ENCODE measurements at regions not wholly inside any gene's neighbourhood (a gene's known extent, or its start where the extent isn't known, plus 50 kb on each side); places are given as distances from the start of the nearest gene placed in this dataset.

DNA sequence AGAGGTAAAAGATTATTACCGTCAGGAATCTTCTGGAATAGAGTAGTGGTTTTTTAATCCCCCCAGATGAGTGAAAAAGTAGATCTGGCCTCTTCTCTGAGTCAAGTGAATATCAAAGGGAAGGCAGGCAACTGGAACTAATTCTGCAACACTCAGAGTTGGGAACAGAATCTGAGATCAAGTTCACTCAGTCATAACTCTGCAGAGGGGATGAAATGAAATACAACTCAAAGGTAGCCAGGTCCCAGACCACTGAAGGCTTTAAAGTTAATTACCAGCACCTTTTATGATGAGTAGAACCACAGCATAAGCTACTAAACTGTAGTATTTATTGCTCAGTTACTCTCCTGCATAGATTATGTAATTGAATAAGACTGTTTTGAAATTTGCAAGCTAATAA, 455.6 kb upstream of the AKR1E2 start:
- H3K4me2 ChIP-seq, result no peak overlapping the region
- H3K79me2 ChIP-seq, result no peaks in the 10 kb centered on the region
- H3K27me3 ChIP-seq, result no peaks in the 10 kb centered on the region
- H3K9me2 ChIP-seq (replicated peaks; ENCODE audit: insufficient read depth), result no peaks in the 10 kb centered on the region
- H3K36me3 ChIP-seq (replicated peaks; ENCODE audit: insufficient read depth, low read depth), result no peaks in the 10 kb centered on the region
- no peak overlapping the region for H2AFZ ChIP-seq
- no peaks in the 10 kb centered on the region for H3K4me1 ChIP-seq (ENCODE audit: insufficient read depth)
- H3K4me3 ChIP-seq, result no peak overlapping the region
- H3K27ac ChIP-seq, result no peak overlapping the region
- no peaks in the 10 kb centered on the region for H4K20me1 ChIP-seq (ENCODE audit: insufficient read depth, poor library complexity, severe bottlenecking)
- WGBS (ENCODE audit: low lambda C conversion rate, missing lambda C conversion rate), result 85% methylated on average over 1 of the region's 1 CpG
- no peak for DNase-seq (ENCODE audit: low spot score)
- TF ChIP-seq EZH2phosphoT487 (IDR thresholded peaks at IDR 0.05; ENCODE audit: low read depth, severe bottlenecking, unreplicated experiment) (no peak), EZH2 (IDR thresholded peaks at IDR 0.05; ENCODE audit: borderline replicate concordance) (no peak)
- TF ChIP-seq, protein P1, sequence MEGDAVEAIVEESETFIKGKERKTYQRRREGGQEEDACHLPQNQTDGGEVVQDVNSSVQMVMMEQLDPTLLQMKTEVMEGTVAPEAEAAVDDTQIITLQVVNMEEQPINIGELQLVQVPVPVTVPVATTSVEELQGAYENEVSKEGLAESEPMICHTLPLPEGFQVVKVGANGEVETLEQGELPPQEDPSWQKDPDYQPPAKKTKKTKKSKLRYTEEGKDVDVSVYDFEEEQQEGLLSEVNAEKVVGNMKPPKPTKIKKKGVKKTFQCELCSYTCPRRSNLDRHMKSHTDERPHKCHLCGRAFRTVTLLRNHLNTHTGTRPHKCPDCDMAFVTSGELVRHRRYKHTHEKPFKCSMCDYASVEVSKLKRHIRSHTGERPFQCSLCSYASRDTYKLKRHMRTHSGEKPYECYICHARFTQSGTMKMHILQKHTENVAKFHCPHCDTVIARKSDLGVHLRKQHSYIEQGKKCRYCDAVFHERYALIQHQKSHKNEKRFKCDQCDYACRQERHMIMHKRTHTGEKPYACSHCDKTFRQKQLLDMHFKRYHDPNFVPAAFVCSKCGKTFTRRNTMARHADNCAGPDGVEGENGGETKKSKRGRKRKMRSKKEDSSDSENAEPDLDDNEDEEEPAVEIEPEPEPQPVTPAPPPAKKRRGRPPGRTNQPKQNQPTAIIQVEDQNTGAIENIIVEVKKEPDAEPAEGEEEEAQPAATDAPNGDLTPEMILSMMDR (IDR thresholded peaks at IDR 0.05; ENCODE audit: poor library complexity), result no peak
- H3K9me3 ChIP-seq (ENCODE audit: low read depth), result no peaks in the 10 kb centered on the region

DNA sequence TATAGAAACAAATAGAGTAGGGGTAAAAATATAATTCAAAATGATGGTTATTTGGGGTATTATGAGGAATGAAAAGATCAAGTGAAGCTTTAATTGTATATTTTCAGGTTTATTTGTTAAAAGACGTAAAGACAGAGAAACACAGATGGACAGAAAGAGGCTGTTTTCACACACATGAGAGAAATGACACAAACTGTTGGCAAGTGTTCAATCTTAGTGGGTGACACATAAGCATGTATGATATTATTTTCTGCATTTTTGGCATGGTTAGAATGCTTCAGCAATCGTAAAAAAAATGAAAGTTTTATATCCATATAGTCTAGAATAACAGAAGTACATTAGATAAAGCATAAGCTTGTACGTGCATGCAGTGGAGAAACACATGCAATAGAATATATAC, 464.4 kb upstream of the AKR1E2 start:
- H2AFZ ChIP-seq, result no peak overlapping the region
- no peak for DNase-seq (ENCODE audit: low spot score)
- no peaks in the 10 kb centered on the region for H3K36me3 ChIP-seq (replicated peaks; ENCODE audit: insufficient read depth, low read depth)
- H3K27me3 ChIP-seq, result no peaks in the 10 kb centered on the region
- H3K9me3 ChIP-seq (ENCODE audit: low read depth), result no peaks in the 10 kb centered on the region
- no peak overlapping the region for H3K4me2 ChIP-seq
- H3K9me2 ChIP-seq (replicated peaks; ENCODE audit: insufficient read depth), result no peaks in the 10 kb centered on the region
- 83% methylated on average over 3 of the region's 3 CpGs for WGBS (ENCODE audit: low lambda C conversion rate, missing lambda C conversion rate)
- no peak overlapping the region for H3K4me3 ChIP-seq
- H3K27ac ChIP-seq, result no peak overlapping the region
- no peaks in the 10 kb centered on the region for H4K20me1 ChIP-seq (ENCODE audit: insufficient read depth, poor library complexity, severe bottlenecking)
- H3K79me2 ChIP-seq, result no peaks in the 10 kb centered on the region
- TF ChIP-seq EZH2phosphoT487 (IDR thresholded peaks at IDR 0.05; ENCODE audit: low read depth, severe bottlenecking, unreplicated experiment), result no peak
- TF ChIP-seq, protein P1 (IDR thresholded peaks at IDR 0.05; ENCODE audit: poor library complexity), result no peak
- TF ChIP-seq EZH2 (IDR thresholded peaks at IDR 0.05; ENCODE audit: borderline replicate concordance), result no peak
- no peaks in the 10 kb centered on the region for H3K4me1 ChIP-seq (ENCODE audit: insufficient read depth)

DNA sequence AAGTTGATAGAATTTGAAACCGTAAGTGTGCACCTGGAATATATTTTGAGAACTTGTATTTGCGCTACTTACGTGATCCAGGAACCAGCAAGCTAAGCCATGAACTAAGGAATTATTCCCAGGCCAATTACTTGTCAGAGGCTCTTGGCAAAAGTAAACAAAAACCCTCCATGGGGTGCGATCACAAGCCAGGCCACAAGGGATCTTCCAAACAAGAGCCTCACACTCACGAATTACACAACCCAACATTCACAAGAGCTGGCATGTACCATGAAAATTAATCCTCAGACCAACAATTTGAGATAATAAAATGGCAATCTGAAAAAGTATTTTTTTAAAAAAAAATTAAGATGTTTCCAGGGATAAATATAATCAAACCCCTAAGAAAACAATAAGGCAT, 467.0 kb upstream of the AKR1E2 start:
- peaks cover 2% of the 10 kb centered on the region for H3K4me1 ChIP-seq (ENCODE audit: insufficient read depth)
- DNase-seq (ENCODE audit: low spot score), result no peak
- H3K4me3 ChIP-seq, result no peak overlapping the region
- TF ChIP-seq EZH2 (IDR thresholded peaks at IDR 0.05; ENCODE audit: borderline replicate concordance) (no peak), EZH2phosphoT487 (IDR thresholded peaks at IDR 0.05; ENCODE audit: low read depth, severe bottlenecking, unreplicated experiment) (no peak)
- TF ChIP-seq, protein P1 (IDR thresholded peaks at IDR 0.05; ENCODE audit: poor library complexity), result no peak
- no peak overlapping the region for H2AFZ ChIP-seq
- no peaks in the 10 kb centered on the region for H3K9me2 ChIP-seq (replicated peaks; ENCODE audit: insufficient read depth)
- H4K20me1 ChIP-seq (ENCODE audit: insufficient read depth, poor library complexity, severe bottlenecking), result no peaks in the 10 kb centered on the region
- H3K9me3 ChIP-seq (ENCODE audit: low read depth), result no peaks in the 10 kb centered on the region
- H3K36me3 ChIP-seq (replicated peaks; ENCODE audit: insufficient read depth, low read depth), result no peaks in the 10 kb centered on the region
- 69% methylated on average over 5 of the region's 5 CpGs for WGBS (ENCODE audit: low lambda C conversion rate, missing lambda C conversion rate)
- H3K4me2 ChIP-seq, result no peak overlapping the region
- H3K27me3 ChIP-seq, result no peaks in the 10 kb centered on the region
- H3K79me2 ChIP-seq, result no peaks in the 10 kb centered on the region
- no peak overlapping the region for H3K27ac ChIP-seq

DNA sequence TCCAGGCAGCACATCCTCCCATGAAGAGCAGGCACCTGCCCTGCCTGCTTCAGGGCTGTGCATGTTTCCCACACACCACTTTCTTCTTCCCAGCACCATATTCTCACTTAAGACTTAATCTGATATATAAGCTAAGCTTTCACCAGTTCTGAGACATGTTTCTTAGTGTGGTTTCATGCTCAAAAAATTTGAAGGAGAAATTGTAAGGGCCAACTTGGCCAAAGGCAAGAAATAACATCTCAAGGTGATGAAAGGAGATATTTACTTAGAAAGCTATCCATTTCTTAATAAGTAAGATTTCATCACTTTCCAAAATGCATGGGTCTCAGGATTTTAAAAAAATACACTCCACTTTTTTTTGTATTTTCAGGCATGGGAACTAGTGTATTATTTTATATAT, 468.1 kb upstream of the AKR1E2 start:
- H3K4me1 ChIP-seq (ENCODE audit: insufficient read depth), result peaks cover 12% of the 10 kb centered on the region
- no peak overlapping the region for H2AFZ ChIP-seq

More for the DNA sequence above, 468.1 kb upstream of the AKR1E2 start:
- no peak overlapping the region for H3K4me3 ChIP-seq
- no peak for DNase-seq (ENCODE audit: low spot score)
- no peaks in the 10 kb centered on the region for H3K9me2 ChIP-seq (replicated peaks; ENCODE audit: insufficient read depth)
- TF ChIP-seq EZH2 (IDR thresholded peaks at IDR 0.05; ENCODE audit: borderline replicate concordance) (no peak), EZH2phosphoT487 (IDR thresholded peaks at IDR 0.05; ENCODE audit: low read depth, severe bottlenecking, unreplicated experiment) (no peak)
- TF ChIP-seq, protein P1 (IDR thresholded peaks at IDR 0.05; ENCODE audit: poor library complexity), result no peak
- H4K20me1 ChIP-seq (ENCODE audit: insufficient read depth, poor library complexity, severe bottlenecking), result no peaks in the 10 kb centered on the region
- no peaks in the 10 kb centered on the region for H3K79me2 ChIP-seq
- no peaks in the 10 kb centered on the region for H3K27me3 ChIP-seq
- H3K27ac ChIP-seq, result no peak overlapping the region
- no peaks in the 10 kb centered on the region for H3K9me3 ChIP-seq (ENCODE audit: low read depth)
- no peaks in the 10 kb centered on the region for H3K36me3 ChIP-seq (replicated peaks; ENCODE audit: insufficient read depth, low read depth)
- no peak overlapping the region for H3K4me2 ChIP-seq
